Ishikawa (cell line): ENCODE measurements at regions not wholly inside any gene's neighbourhood (a gene's known extent, or its start where the extent isn't known, plus 50 kb on each side); places are given as distances from the start of the nearest gene placed in this dataset.

Source experiments
- EGR1 ChIP-seq: IDR thresholded peaks from 2 replicates; pipeline ENCODE4 v1.6.1; 2012
- EP300 ChIP-seq: IDR thresholded peaks from 2 replicates; pipeline ENCODE4 v1.6.1; 2012; ENCODE audit warnings: borderline replicate concordance

DNA sequence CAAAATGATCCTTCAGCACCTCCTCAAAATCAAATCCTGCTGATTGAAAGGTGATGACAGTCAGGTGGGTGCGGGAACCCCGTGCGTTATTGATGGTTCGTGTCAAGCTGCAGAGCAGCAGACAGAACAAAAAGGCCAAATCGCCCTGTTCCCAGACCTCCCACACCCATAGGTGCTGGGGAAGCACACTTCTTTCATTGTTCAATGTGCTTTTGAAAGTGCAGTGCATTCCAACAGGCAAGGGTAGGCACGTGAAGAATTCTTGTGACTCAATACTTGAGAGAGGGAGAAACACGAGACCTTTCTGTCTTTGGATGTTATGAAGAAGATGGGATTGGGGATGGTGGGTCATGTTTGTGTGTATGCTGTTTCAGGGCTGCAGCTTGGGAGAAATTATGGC is 514.0 kb downstream of the MCTP2 start:
- no peak for TF ChIP-seq EP300
- no peak for TF ChIP-seq EGR1
